Natural killer cell (primary cell): ENCODE measurements at regions not wholly inside any gene's neighbourhood (a gene's known extent, or its start where the extent isn't known, plus 50 kb on each side); places are given as distances from the start of the nearest gene placed in this dataset.

Experiments used
- ATAC-seq, 3 donors: fragments of 150-1000 bp in 2 of 3; fragments of 200-7000 bp in 1 of 3; cut with Tn5 transposase; 1 replicate in 1 of 3; 2 replicates in 2 of 3; pipeline ENCODE4 v1.10.0; 2021; ENCODE audit warnings: mild to moderate bottlenecking in 2 of 3, moderate library complexity in 2 of 3
- DNase-seq, 2 donors: peaks; one replicate each; pipeline versions ENCODE4 v3.0.0 to v3.0.0-alpha.2; 2013 to 2021; ENCODE audit warnings: mixed read lengths in 1 of 2
- H3K27ac ChIP-seq: one replicate; pipeline ENCODE4 v1.5.1; 2013; ENCODE audit warnings: mild to moderate bottlenecking, low read length
- H3K27me3 ChIP-seq: one replicate; pipeline ENCODE4 v1.6.1; 2013; ENCODE audit warnings: low read length; ENCODE audit not compliant: control insufficient read depth, insufficient read depth
- H3K36me3 ChIP-seq: one replicate; pipeline ENCODE4 v1.6.1; 2013; ENCODE audit warnings: low read length; ENCODE audit not compliant: control insufficient read depth, insufficient read depth
- H3K4me1 ChIP-seq: one replicate; pipeline ENCODE4 v1.6.1; 2013; ENCODE audit warnings: low read length; ENCODE audit not compliant: control insufficient read depth, insufficient read depth
- H3K4me3 ChIP-seq: one replicate; pipeline ENCODE4 v1.5.1; 2013; ENCODE audit warnings: low read length
- H3K9me3 ChIP-seq: one replicate; pipeline ENCODE4 v1.6.1; 2013; ENCODE audit warnings: low read length; ENCODE audit not compliant: control insufficient read depth, insufficient read depth
- H3K27ac Mint-ChIP-seq, 2 donors: one replicate each; pipeline ENCODE4 v1.8.0; 2022; ENCODE audit warnings: mild to moderate bottlenecking in 2 of 2, mixed read lengths in 2 of 2, moderate library complexity in 1 of 2
- H3K27me3 Mint-ChIP-seq, 2 donors: one replicate each; pipeline ENCODE4 v1.8.0; 2022; ENCODE audit warnings: low read depth in 2 of 2, mixed read lengths in 2 of 2
- H3K36me3 Mint-ChIP-seq: one replicate; pipeline ENCODE4 v1.8.0; 2022; ENCODE audit warnings: mixed read lengths
- H3K4me1 Mint-ChIP-seq, 2 donors: one replicate each; pipeline ENCODE4 v1.8.0; 2022; ENCODE audit warnings: mixed read lengths in 2 of 2
- H3K4me3 Mint-ChIP-seq: one replicate; pipeline ENCODE4 v1.8.0; 2022; ENCODE audit warnings: mild to moderate bottlenecking, moderate library complexity, mixed read lengths
- H3K9me3 Mint-ChIP-seq, 2 donors: one replicate each; pipeline ENCODE4 v1.8.0; 2022; ENCODE audit warnings: mixed read lengths in 2 of 2
- CTCF ChIP-seq: fragments of 200-600 bp; IDR thresholded peaks from one replicate; pipeline ENCODE4 v1.8.0; 2022; ENCODE audit warnings: antibody characterized with exemption
- WGBS: methylation state at CpG from one replicate; pipeline ENCODE4 v1.1.7; 2013; ENCODE audit warnings: missing lambda C conversion rate; ENCODE audit not compliant: insufficient coverage; 5-methylcytosine and 5-hydroxymethylcytosine counted together
- intact Hi-C: fragments of 100-400 bp; cut with micrococcal nuclease; formaldehyde crosslinking; loops from one replicate; pipeline ENCODE4 v1.14.2; 2022

DNA sequence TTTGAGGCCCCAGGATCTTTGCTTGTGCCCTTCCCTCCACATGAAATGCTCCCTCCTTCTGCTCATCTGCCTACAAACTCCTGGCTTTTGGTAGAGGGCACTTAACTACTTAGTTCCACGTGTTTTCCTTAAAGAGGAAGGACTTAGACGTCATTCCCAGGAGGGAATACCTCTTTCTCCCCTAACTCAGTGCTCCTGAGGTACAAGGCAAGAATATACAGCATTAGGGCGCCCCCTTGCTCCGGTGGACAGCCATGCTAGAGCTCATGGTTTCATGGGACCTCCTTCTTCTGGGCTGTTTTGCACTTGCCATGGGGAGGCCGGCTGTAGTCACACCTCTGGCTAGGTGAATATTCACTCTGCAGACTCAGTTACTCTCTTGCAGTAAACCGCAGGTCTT, 93.8 kb upstream of the LY86 start:
- Mint-ChIP-seq H3K4me3 (no peak overlapping the region), H3K4me1 (peaks cover 10 to 21% of the 10 kb centered on the region in 2 donors), H3K36me3 (no peaks in the 10 kb centered on the region), H3K9me3 (no peaks in the 10 kb centered on the region), H3K27me3 (peaks cover 4% of the 10 kb centered on the region in 2 donors), H3K27ac (peak overlapping the region; percentile 37 to 75)
- ATAC-seq (peak in 1 of 3 donors; percentile 61), DNase-seq (peak in 1 of 2 donors; percentile 36)
- peak; percentile 22 for TF ChIP-seq CTCF
- Histone ChIP-seq H3K9me3 (no peaks in the 10 kb centered on the region), H3K4me1 (peaks cover 9% of the 10 kb centered on the region), H3K36me3 (no peaks in the 10 kb centered on the region), H3K4me3 (no peak overlapping the region), H3K27me3 (no peaks in the 10 kb centered on the region), H3K27ac (no peak overlapping the region)
- WGBS, result 41% methylated on average over 6 of the region's 6 CpGs
- intact Hi-C loops, result no loop called here

- H3K36me3 ChIP-seq, result no peaks in the 10 kb centered on the region
- WGBS, result 92% methylated on average over 3 of the region's 3 CpGs
These were observed 92.7 kb upstream of the LY86 start for GRCh38 chr6:6495851-6496250.

DNA sequence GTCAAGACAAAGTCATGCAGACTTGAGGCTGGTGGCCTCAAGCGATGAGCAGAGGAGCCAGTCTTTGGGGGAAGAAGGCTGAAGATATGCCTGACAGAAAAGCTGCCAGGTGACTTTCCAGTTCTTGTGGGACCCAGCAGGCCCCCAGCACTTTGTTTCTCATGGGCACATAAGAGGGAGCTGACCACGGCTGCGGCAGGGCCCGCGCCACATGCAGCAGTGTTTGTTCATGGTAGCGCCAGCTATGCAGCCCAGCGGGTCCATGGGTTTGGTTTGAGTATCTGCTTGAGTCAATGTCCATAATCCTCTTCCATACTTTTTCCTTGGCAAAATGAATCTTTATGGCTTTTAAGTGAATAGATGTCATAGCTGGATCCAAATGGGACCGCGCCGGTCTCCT, 91.0 kb upstream of the LY86 start:
- ATAC-seq, result no peak
- intact Hi-C loops, result no loop called here
- Mint-ChIP-seq H3K36me3 (no peaks in the 10 kb centered on the region), H3K27ac (no peak overlapping the region), H3K27me3 (peaks cover 20 to 28% of the 10 kb centered on the region in 2 donors), H3K4me1 (peaks cover 10 to 14% of the 10 kb centered on the region in 2 donors), H3K9me3 (no peaks in the 10 kb centered on the region), H3K4me3 (no peak overlapping the region)
- WGBS, result 94% methylated on average over 10 of the region's 10 CpGs
- Histone ChIP-seq H3K27ac (no peak overlapping the region), H3K9me3 (no peaks in the 10 kb centered on the region), H3K4me1 (peaks cover 9% of the 10 kb centered on the region), H3K36me3 (no peaks in the 10 kb centered on the region), H3K27me3 (no peaks in the 10 kb centered on the region), H3K4me3 (no peak overlapping the region)
- DNase-seq, result no peak
- no peak for TF ChIP-seq CTCF

More at GRCh38 chr6:6495851-6496250, 92.7 kb upstream of the LY86 start:
- Mint-ChIP-seq H3K27ac (no peak overlapping the region), H3K36me3 (no peaks in the 10 kb centered on the region), H3K4me1 (peaks cover 10 to 21% of the 10 kb centered on the region in 2 donors), H3K9me3 (no peaks in the 10 kb centered on the region), H3K4me3 (no peak overlapping the region), H3K27me3 (peaks cover 9 to 12% of the 10 kb centered on the region in 2 donors)
- ATAC-seq (no peak), DNase-seq (no peak)
- no peak overlapping the region for H3K4me3 ChIP-seq
- no peak overlapping the region for H3K27ac ChIP-seq
- intact Hi-C loops, result no loop called here
- peaks cover 9% of the 10 kb centered on the region for H3K4me1 ChIP-seq
- no peaks in the 10 kb centered on the region for H3K9me3 ChIP-seq
- no peak for TF ChIP-seq CTCF
- no peaks in the 10 kb centered on the region for H3K27me3 ChIP-seq

- TF ChIP-seq CTCF, result no peak
- Mint-ChIP-seq H3K27ac (no peak overlapping the region), H3K27me3 (peaks cover 21 to 33% of the 10 kb centered on the region in 2 donors), H3K4me1 (peaks cover 10% of the 10 kb centered on the region in 2 donors), H3K4me3 (no peak overlapping the region), H3K9me3 (no peaks in the 10 kb centered on the region), H3K36me3 (no peaks in the 10 kb centered on the region)
- H3K27ac ChIP-seq, result no peak overlapping the region
- ATAC-seq (no peak), DNase-seq (no peak)
- no peaks in the 10 kb centered on the region for H3K27me3 ChIP-seq
- no peaks in the 10 kb centered on the region for H3K36me3 ChIP-seq
- H3K9me3 ChIP-seq, result no peaks in the 10 kb centered on the region
- H3K4me3 ChIP-seq, result no peak overlapping the region
- H3K4me1 ChIP-seq, result peaks cover 9% of the 10 kb centered on the region
- intact Hi-C loops, result no loop called here
- WGBS, result 100% methylated on average over 1 of the region's 1 CpG
These were observed 90.5 kb upstream of the LY86 start for GRCh38 chr6:6497976-6498375.
